GM12878 (cell line): ENCODE measurements at regions not wholly inside any gene's neighbourhood (a gene's known extent, or its start where the extent isn't known, plus 50 kb on each side); places are given as distances from the start of the nearest gene placed in this dataset.

Experiments
- ATAC-seq: fragments of 200-7000 bp; cut with Tn5 transposase; 3 replicates; pipeline ENCODE4 v1.9.1; 2020; ENCODE audit warnings: mild to moderate bottlenecking, moderate library complexity
- BruUV-seq: library from RNA; stranded (reverse); fragments of 400-500 nt; replicated peaks from 2 replicates; lab custom pipeline; 2021; lab: Mats Ljungman, UMichigan
- CTCF ChIA-PET: fragments of 300-600 bp; sonication (Branson Sonifier 250); formaldehyde crosslinking; extraction: SDS; loops from one replicate; lab custom pipeline; 2021; ENCODE audit warnings: inconsistent platforms; lab: Yijun Ruan, JAX
- POLR2A ChIA-PET: fragments of 350-600 bp; formaldehyde crosslinking; extraction: SDS; loops from one replicate; lab custom pipeline; 2021; ENCODE audit warnings: inconsistent platforms; lab: Charles Lee
- RAD21 ChIA-PET: fragments of 300-600 bp; sonication (Branson Sonifier 250); formaldehyde crosslinking; loops from one replicate; lab custom pipeline; 2023; ENCODE audit warnings: antibody characterized with exemption; ENCODE audit not compliant: unreplicated experiment; lab: Charles Lee
- SMC1A ChIA-PET: fragments of 300-600 bp; sonication (Branson Sonifier 250); formaldehyde crosslinking; loops from one replicate; lab custom pipeline; 2023; ENCODE audit not compliant: unreplicated experiment, uncharacterized antibody; lab: Charles Lee
- DNase-seq: peaks from one replicate; pipeline ENCODE4 v3.0.0-alpha.2; 2011; ENCODE audit warnings: low read depth, low spot score
- FAIRE-seq: peaks from 3 replicates; lab custom pipeline; 2011; peaks lifted over from hg19 to GRCh38; lab: Jason Lieb, UNC
- H2AFZ ChIP-seq: 2 replicates; pipeline ENCODE4 v1.6.0; 2011; ENCODE audit warnings: low read depth, low read length, control low read depth; ENCODE audit not compliant: control insufficient read depth
- H3K27ac ChIP-seq: 2 replicates; pipeline ENCODE4 v1.5.1; 2011; ENCODE audit warnings: control low read depth; ENCODE audit not compliant: control insufficient read depth, insufficient read depth
- H3K27me3 ChIP-seq, 2 experiments: replicated peaks in 1 of 2; 2 replicates each; pipeline versions ENCODE4 v1.6.0 to v1.6.1; 2011; ENCODE audit warnings: low read length in 1 of 2; ENCODE audit not compliant: control insufficient read depth in 2 of 2, insufficient read depth in 2 of 2
- H3K36me3 ChIP-seq, 2 experiments: 2 replicates each; pipeline ENCODE4 v1.5.1; 2011; ENCODE audit warnings: low read length in 1 of 2; ENCODE audit not compliant: control insufficient read depth in 2 of 2, insufficient read depth in 2 of 2
- H3K4me1 ChIP-seq: 2 replicates; pipeline ENCODE4 v1.6.1; 2011; ENCODE audit warnings: mild to moderate bottlenecking, low read length, moderate library complexity, mixed read lengths; ENCODE audit not compliant: control insufficient read depth, insufficient read depth
- H3K4me2 ChIP-seq: 2 replicates; pipeline ENCODE4 v1.6.0; 2011; ENCODE audit warnings: control low read depth; ENCODE audit not compliant: control insufficient read depth, insufficient read depth
- H3K4me3 ChIP-seq: fragments of 200-600 bp; sonication (generic); 2 replicates; pipeline ENCODE4 v1.5.1; 2016
- H3K79me2 ChIP-seq: 2 replicates; pipeline ENCODE4 v1.6.0; 2011; ENCODE audit warnings: low read length; ENCODE audit not compliant: control insufficient read depth, insufficient read depth
- H3K9ac ChIP-seq: 2 replicates; pipeline ENCODE4 v1.8.0; 2011; ENCODE audit warnings: low read length, control low read depth, mixed read lengths; ENCODE audit not compliant: control insufficient read depth, insufficient read depth
- H3K9me3 ChIP-seq: replicated peaks from 3 replicates; pipeline ENCODE4 v1.5.1; 2011; ENCODE audit warnings: mild to moderate bottlenecking, low read length; ENCODE audit not compliant: control insufficient read depth, insufficient read depth
- H4K20me1 ChIP-seq: 2 replicates; pipeline ENCODE4 v1.6.0; 2011; ENCODE audit not compliant: control insufficient read depth, insufficient read depth
- FOXM1 ChIP-seq: IDR thresholded peaks from 2 replicates; pipeline ENCODE4 v1.6.1; 2012; ENCODE audit warnings: low read depth, mild to moderate bottlenecking, inconsistent platforms, low read length, moderate library complexity
- GABPA ChIP-seq: IDR thresholded peaks from 2 replicates; pipeline ENCODE4 v1.6.1; 2014; ENCODE audit warnings: antibody characterized with exemption, low read depth, mild to moderate bottlenecking, inconsistent platforms
- JUND ChIP-seq: IDR thresholded peaks from 2 replicates; pipeline ENCODE4 v1.6.1; 2012; ENCODE audit warnings: low read depth, mild to moderate bottlenecking, low read length, improper control_type of control experiment, moderate library complexity
- NRF1 ChIP-seq: conservative IDR thresholded peaks from 2 replicates; pipeline ENCODE4 v1.6.1; 2011; ENCODE audit warnings: mild to moderate bottlenecking, low read depth, low read length, improper control_type of control experiment
- POLR2AphosphoS5 ChIP-seq: IDR thresholded peaks from 2 replicates; pipeline ENCODE4 v1.6.1; 2011; ENCODE audit warnings: mild to moderate bottlenecking, low read length, inconsistent platforms
- RAD21 ChIP-seq: IDR thresholded peaks from 2 replicates; pipeline ENCODE4 v1.6.1; 2011; ENCODE audit warnings: mild to moderate bottlenecking, low read depth, low read length, moderate library complexity; ENCODE audit not compliant: insufficient read depth
- RAD51 ChIP-seq: fragments of 450-650 bp; IDR thresholded peaks from 2 replicates; pipeline ENCODE4 v1.6.1; 2016; ENCODE audit warnings: moderate library complexity, mild to moderate bottlenecking, inconsistent platforms
- RFX5 ChIP-seq: IDR thresholded peaks from 2 replicates; pipeline ENCODE4 v1.6.1; 2011; ENCODE audit warnings: low read depth, low read length, improper control_type of control experiment
- SIN3A ChIP-seq: IDR thresholded peaks from 2 replicates; pipeline ENCODE4 v1.6.1; 2012; ENCODE audit warnings: low read depth, low read length, improper control_type of control experiment
- SMAD5 ChIP-seq: IDR thresholded peaks from 2 replicates; pipeline ENCODE4 v1.6.1; 2016; ENCODE audit warnings: antibody characterized with exemption, low read depth
- STAT1 ChIP-seq: fragments of 450-650 bp; conservative IDR thresholded peaks from 2 replicates; pipeline ENCODE4 v1.6.1; 2014; ENCODE audit warnings: antibody characterized with exemption, mild to moderate bottlenecking
- TARDBP ChIP-seq: IDR thresholded peaks from 2 replicates; pipeline ENCODE4 v1.6.1; 2016; ENCODE audit warnings: borderline replicate concordance
- YBX1 ChIP-seq: fragments of 450-650 bp; IDR thresholded peaks from 2 replicates; pipeline ENCODE4 v1.6.1; 2016; ENCODE audit warnings: antibody characterized with exemption
- whole genome bisulfite sequencing: methylation state at CpG from one replicate; pipeline ENCODE4 v1.1.6; 2016; ENCODE audit warnings: low lambda C conversion rate; ENCODE audit not compliant: insufficient replicate concordance, insufficient coverage; ENCODE audit errors: missing lambda C conversion rate; 5-methylcytosine and 5-hydroxymethylcytosine counted together
- in situ Hi-C: fragments of 300-500 bp; cut with MboI; formaldehyde crosslinking; loops from 9 replicates; pipeline ENCODE4 v1.14.3; 2018; ENCODE audit warnings: mixed read lengths
- intact Hi-C: fragments of 100-400 bp; cut with micrococcal nuclease; formaldehyde crosslinking; loops from one replicate; pipeline ENCODE4 v1.14.2; 2022; ENCODE audit not compliant: unreplicated experiment

DNA sequence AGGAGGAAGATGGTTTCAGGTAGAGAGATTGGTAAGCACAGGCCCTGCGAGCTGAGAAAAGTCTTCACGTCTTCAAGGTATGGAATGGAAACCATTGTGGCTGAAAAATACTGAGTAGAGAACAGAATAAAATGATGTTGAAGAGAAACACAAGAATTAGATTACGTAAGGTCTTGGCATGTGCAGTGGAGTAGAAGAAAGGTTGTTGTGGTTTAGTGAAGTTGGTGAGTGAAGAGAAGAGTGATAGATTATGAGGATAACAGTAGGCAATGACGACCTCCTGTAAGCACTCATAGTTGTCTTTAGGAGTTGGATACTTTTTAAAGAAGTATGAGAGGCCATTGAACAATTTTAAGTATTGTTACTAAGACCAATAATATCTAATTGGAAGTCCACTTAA is 642.6 kb downstream of the PCDH7 start:
- ChIA-PET POLR2A (no interaction called here), SMC1A (no interaction called here), RAD21 (no interaction called here), CTCF (no interaction called here)
- intact Hi-C loops (no loop called here), in situ Hi-C loops (no loop called here)
- TF ChIP-seq GABPA (no peak), SMAD5 (no peak), SIN3A (no peak), POLR2AphosphoS5 (no peak), RFX5 (no peak), FOXM1 (no peak), YBX1 (no peak), TARDBP (no peak), NRF1 (no peak), STAT1 (no peak), RAD21 (no peak), JUND (no peak), RAD51 (no peak)
- no TSS peak for BruUV-seq
- no peaks in the 10 kb centered on the region for H3K27me3 ChIP-seq
- H4K20me1 ChIP-seq: no peaks in the 10 kb centered on the region
- no peak for FAIRE-seq
- no peak overlapping the region for H2AFZ ChIP-seq
- no peak for DNase-seq
- no peak for ATAC-seq
- no peaks in the 10 kb centered on the region for H3K36me3 ChIP-seq
- no peak overlapping the region for H3K4me2 ChIP-seq
- 32% methylated on average over 4 of the region's 4 CpGs for WGBS
- H3K9me3 ChIP-seq: no peaks in the 10 kb centered on the region
- H3K4me3 ChIP-seq: no peak overlapping the region
- no peak overlapping the region for H3K27ac ChIP-seq
- no peaks in the 10 kb centered on the region for H3K79me2 ChIP-seq
- H3K9ac ChIP-seq: no peak overlapping the region
- H3K4me1 ChIP-seq: no peaks in the 10 kb centered on the region
